Liver (tissue), 3 donors: ENCODE measurements at regions not wholly inside any gene's neighbourhood (a gene's known extent, or its start where the extent isn't known, plus 50 kb on each side); places are given as distances from the start of the nearest gene placed in this dataset.

ENCODE experiments used
- EGR1 ChIP-seq, 2 donors: IDR thresholded peaks; 2 replicates each; pipeline ENCODE4 v1.6.1; 2016 to 2018; ENCODE audit warnings: antibody characterized with exemption in 2 of 2, low read depth in 2 of 2
- GABPA ChIP-seq, 2 donors: IDR thresholded peaks in 1 of 2; conservative IDR thresholded peaks in 1 of 2; 2 replicates each; pipeline ENCODE4 v1.6.1; 2016; ENCODE audit warnings: antibody characterized with exemption in 2 of 2, mild to moderate bottlenecking in 1 of 2, moderate library complexity in 1 of 2
- HNF4A ChIP-seq, 2 donors: conservative IDR thresholded peaks; 2 replicates each; pipeline ENCODE4 v1.6.1; 2016; ENCODE audit warnings: antibody characterized with exemption in 2 of 2, mild to moderate bottlenecking in 2 of 2
- JUND ChIP-seq, 2 donors: IDR thresholded peaks; 2 replicates each; pipeline ENCODE4 v1.6.1; 2016; ENCODE audit warnings: antibody characterized with exemption in 2 of 2
- MAX ChIP-seq: IDR thresholded peaks from 2 replicates; pipeline ENCODE4 v1.6.1; 2016; ENCODE audit warnings: antibody characterized with exemption
- NR2F2 ChIP-seq: IDR thresholded peaks from 2 replicates; pipeline ENCODE4 v1.6.1; 2016; ENCODE audit warnings: antibody characterized with exemption
- RAD21 ChIP-seq, 2 donors: IDR thresholded peaks; 2 replicates each; pipeline ENCODE4 v1.6.1; 2016; ENCODE audit warnings: antibody characterized with exemption in 2 of 2, mild to moderate bottlenecking in 2 of 2
- REST ChIP-seq: IDR thresholded peaks from 2 replicates; pipeline ENCODE4 v1.6.1; 2016; ENCODE audit warnings: antibody characterized with exemption, mild to moderate bottlenecking
- RXRA ChIP-seq, 2 donors: IDR thresholded peaks; 2 replicates each; pipeline ENCODE4 v1.6.1; 2017 to 2018; ENCODE audit warnings: antibody characterized with exemption in 2 of 2, mild to moderate bottlenecking in 1 of 2
- SP1 ChIP-seq: IDR thresholded peaks from 2 replicates; pipeline ENCODE4 v1.6.1; 2018; ENCODE audit warnings: antibody characterized with exemption, mild to moderate bottlenecking
- TAF1 ChIP-seq: conservative IDR thresholded peaks from 2 replicates; pipeline ENCODE4 v1.6.1; 2016; ENCODE audit warnings: antibody characterized with exemption, mild to moderate bottlenecking
- YY1 ChIP-seq: IDR thresholded peaks from 2 replicates; pipeline ENCODE4 v1.6.1; 2016; ENCODE audit warnings: antibody characterized with exemption, mild to moderate bottlenecking
- TF ChIP-seq, protein P1 (sequence below): fragments of 150-350 bp; IDR thresholded peaks from 2 replicates; pipeline ENCODE4 v1.5.1; 2017; ENCODE audit warnings: improper control_type of control experiment, low read depth, low read length; ENCODE audit not compliant: missing input control
- TF ChIP-seq, protein P2 (sequence below): IDR thresholded peaks from 2 replicates; pipeline ENCODE4 v1.6.1; 2016; ENCODE audit warnings: antibody characterized with exemption
- donor health status: healthy.
- donor health status: healthy.

- TF ChIP-seq, protein P1, sequence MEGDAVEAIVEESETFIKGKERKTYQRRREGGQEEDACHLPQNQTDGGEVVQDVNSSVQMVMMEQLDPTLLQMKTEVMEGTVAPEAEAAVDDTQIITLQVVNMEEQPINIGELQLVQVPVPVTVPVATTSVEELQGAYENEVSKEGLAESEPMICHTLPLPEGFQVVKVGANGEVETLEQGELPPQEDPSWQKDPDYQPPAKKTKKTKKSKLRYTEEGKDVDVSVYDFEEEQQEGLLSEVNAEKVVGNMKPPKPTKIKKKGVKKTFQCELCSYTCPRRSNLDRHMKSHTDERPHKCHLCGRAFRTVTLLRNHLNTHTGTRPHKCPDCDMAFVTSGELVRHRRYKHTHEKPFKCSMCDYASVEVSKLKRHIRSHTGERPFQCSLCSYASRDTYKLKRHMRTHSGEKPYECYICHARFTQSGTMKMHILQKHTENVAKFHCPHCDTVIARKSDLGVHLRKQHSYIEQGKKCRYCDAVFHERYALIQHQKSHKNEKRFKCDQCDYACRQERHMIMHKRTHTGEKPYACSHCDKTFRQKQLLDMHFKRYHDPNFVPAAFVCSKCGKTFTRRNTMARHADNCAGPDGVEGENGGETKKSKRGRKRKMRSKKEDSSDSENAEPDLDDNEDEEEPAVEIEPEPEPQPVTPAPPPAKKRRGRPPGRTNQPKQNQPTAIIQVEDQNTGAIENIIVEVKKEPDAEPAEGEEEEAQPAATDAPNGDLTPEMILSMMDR: no peak
- TF ChIP-seq, protein P2, sequence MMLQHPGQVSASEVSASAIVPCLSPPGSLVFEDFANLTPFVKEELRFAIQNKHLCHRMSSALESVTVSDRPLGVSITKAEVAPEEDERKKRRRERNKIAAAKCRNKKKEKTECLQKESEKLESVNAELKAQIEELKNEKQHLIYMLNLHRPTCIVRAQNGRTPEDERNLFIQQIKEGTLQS: no peak
- TF ChIP-seq GABPA (IDR thresholded peaks at IDR 0.05 in 1 of 2, conservative IDR thresholded peaks at IDR 0.05 in 1 of 2): no peak
- TF ChIP-seq REST: no peak
- no peak for TF ChIP-seq JUND (IDR thresholded peaks at IDR 0.05)
- TF ChIP-seq RAD21 (IDR thresholded peaks at IDR 0.05): no peak
- no peak for TF ChIP-seq EGR1 (IDR thresholded peaks at IDR 0.05; ENCODE audit: low read depth in 2 of 2)
- no peak for TF ChIP-seq RXRA (IDR thresholded peaks at IDR 0.05)
- no peak for TF ChIP-seq MAX
- no peak for TF ChIP-seq HNF4A (conservative IDR thresholded peaks at IDR 0.05)
- no peak for TF ChIP-seq TAF1
- TF ChIP-seq SP1: no peak
- TF ChIP-seq YY1: no peak
- TF ChIP-seq NR2F2: no peak
These were observed 215.5 kb upstream of the CNKSR2 start for GRCh38 chrX:21158678-21159077.
